ENCODE measurements at regions not wholly inside any gene's neighbourhood (a gene's known extent, or its start where the extent isn't known, plus 50 kb on each side); places are given as distances from the start of the nearest gene placed in this dataset.

- TF ChIP-seq, protein P1, sequence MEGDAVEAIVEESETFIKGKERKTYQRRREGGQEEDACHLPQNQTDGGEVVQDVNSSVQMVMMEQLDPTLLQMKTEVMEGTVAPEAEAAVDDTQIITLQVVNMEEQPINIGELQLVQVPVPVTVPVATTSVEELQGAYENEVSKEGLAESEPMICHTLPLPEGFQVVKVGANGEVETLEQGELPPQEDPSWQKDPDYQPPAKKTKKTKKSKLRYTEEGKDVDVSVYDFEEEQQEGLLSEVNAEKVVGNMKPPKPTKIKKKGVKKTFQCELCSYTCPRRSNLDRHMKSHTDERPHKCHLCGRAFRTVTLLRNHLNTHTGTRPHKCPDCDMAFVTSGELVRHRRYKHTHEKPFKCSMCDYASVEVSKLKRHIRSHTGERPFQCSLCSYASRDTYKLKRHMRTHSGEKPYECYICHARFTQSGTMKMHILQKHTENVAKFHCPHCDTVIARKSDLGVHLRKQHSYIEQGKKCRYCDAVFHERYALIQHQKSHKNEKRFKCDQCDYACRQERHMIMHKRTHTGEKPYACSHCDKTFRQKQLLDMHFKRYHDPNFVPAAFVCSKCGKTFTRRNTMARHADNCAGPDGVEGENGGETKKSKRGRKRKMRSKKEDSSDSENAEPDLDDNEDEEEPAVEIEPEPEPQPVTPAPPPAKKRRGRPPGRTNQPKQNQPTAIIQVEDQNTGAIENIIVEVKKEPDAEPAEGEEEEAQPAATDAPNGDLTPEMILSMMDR (IDR thresholded peaks at IDR 0.05), result no peak
- H3K4me3 ChIP-seq (ENCODE audit: low read depth, low read length), result no peak overlapping the region
- no peak overlapping the region for H3K9ac ChIP-seq
- H3K4me2 ChIP-seq (ENCODE audit: low read length), result no peak overlapping the region
- no peak overlapping the region for H2AFZ ChIP-seq
- H3K4me1 ChIP-seq, result no peaks in the 10 kb centered on the region
- no peaks in the 10 kb centered on the region for H3K79me2 ChIP-seq
- H3K9me3 ChIP-seq (ENCODE audit: control insufficient read depth, low read length), result no peaks in the 10 kb centered on the region
- H3K36me3 ChIP-seq (ENCODE audit: control insufficient read depth, insufficient read depth, low read length), result no peaks in the 10 kb centered on the region
- no peak overlapping the region for H3K27ac ChIP-seq
- H3K27me3 ChIP-seq (ENCODE audit: control insufficient read depth, insufficient read depth, low read length), result no peaks in the 10 kb centered on the region
Measured at GRCh38 chr3:94462931-94463330, 400.1 kb downstream of the NSUN3 start.

GRCh38 chr3:94472511-94472910, 409.6 kb downstream of the NSUN3 start:
- Histone ChIP-seq H3K4me1 (no peaks in the 10 kb centered on the region), H3K9me3 (ENCODE audit: control insufficient read depth, low read length) (no peaks in the 10 kb centered on the region), H3K4me3 (ENCODE audit: low read depth, low read length) (no peak overlapping the region), H3K4me2 (ENCODE audit: low read length) (no peak overlapping the region), H3K27ac (no peak overlapping the region), H3K79me2 (no peaks in the 10 kb centered on the region), H3K36me3 (ENCODE audit: control insufficient read depth, insufficient read depth, low read length) (no peaks in the 10 kb centered on the region), H2AFZ (no peak overlapping the region), H3K27me3 (ENCODE audit: control insufficient read depth, insufficient read depth, low read length) (no peaks in the 10 kb centered on the region), H3K9ac (no peak overlapping the region)
- TF ChIP-seq, protein P1 (IDR thresholded peaks at IDR 0.05), result no peak

GRCh38 chr3:94481226-94481898, 418.5 kb downstream of the NSUN3 start:
- no peak overlapping the region for H2AFZ ChIP-seq
- no peaks in the 10 kb centered on the region for H3K79me2 ChIP-seq
- H3K27me3 ChIP-seq (ENCODE audit: control insufficient read depth, insufficient read depth, low read length), result no peaks in the 10 kb centered on the region
- TF ChIP-seq, protein P1 (IDR thresholded peaks at IDR 0.05), result no peak
- no peak overlapping the region for H3K9ac ChIP-seq
- H3K27ac ChIP-seq, result no peak overlapping the region
- no peak overlapping the region for H3K4me2 ChIP-seq (ENCODE audit: low read length)
- no peaks in the 10 kb centered on the region for H3K36me3 ChIP-seq (ENCODE audit: control insufficient read depth, insufficient read depth, low read length)
- H3K4me1 ChIP-seq, result no peaks in the 10 kb centered on the region
- H3K9me3 ChIP-seq (ENCODE audit: control insufficient read depth, low read length), result no peaks in the 10 kb centered on the region
- H3K4me3 ChIP-seq (ENCODE audit: low read depth, low read length), result no peak overlapping the region

GRCh38 chr3:94482686-94483085, 419.8 kb downstream of the NSUN3 start:
- no peak overlapping the region for H2AFZ ChIP-seq
- TF ChIP-seq, protein P1 (IDR thresholded peaks at IDR 0.05), result no peak
- H3K4me3 ChIP-seq (ENCODE audit: low read depth, low read length), result no peak overlapping the region
- H3K4me1 ChIP-seq, result no peaks in the 10 kb centered on the region
- no peaks in the 10 kb centered on the region for H3K9me3 ChIP-seq (ENCODE audit: control insufficient read depth, low read length)
- H3K4me2 ChIP-seq (ENCODE audit: low read length), result no peak overlapping the region
- H3K27ac ChIP-seq, result no peak overlapping the region
- no peak overlapping the region for H3K9ac ChIP-seq
- no peaks in the 10 kb centered on the region for H3K36me3 ChIP-seq (ENCODE audit: control insufficient read depth, insufficient read depth, low read length)
- H3K27me3 ChIP-seq (ENCODE audit: control insufficient read depth, insufficient read depth, low read length), result no peaks in the 10 kb centered on the region
- H3K79me2 ChIP-seq, result no peaks in the 10 kb centered on the region

GRCh38 chr3:94483403-94483802, 420.5 kb downstream of the NSUN3 start:
- TF ChIP-seq, protein P1 (IDR thresholded peaks at IDR 0.05), result no peak
- H3K9ac ChIP-seq, result no peak overlapping the region
- no peaks in the 10 kb centered on the region for H3K9me3 ChIP-seq (ENCODE audit: control insufficient read depth, low read length)
- H2AFZ ChIP-seq, result no peak overlapping the region
- H3K4me1 ChIP-seq, result no peaks in the 10 kb centered on the region
- no peaks in the 10 kb centered on the region for H3K36me3 ChIP-seq (ENCODE audit: control insufficient read depth, insufficient read depth, low read length)
- no peaks in the 10 kb centered on the region for H3K27me3 ChIP-seq (ENCODE audit: control insufficient read depth, insufficient read depth, low read length)
- no peak overlapping the region for H3K4me2 ChIP-seq (ENCODE audit: low read length)
- H3K4me3 ChIP-seq (ENCODE audit: low read depth, low read length), result no peak overlapping the region
- no peak overlapping the region for H3K27ac ChIP-seq
- H3K79me2 ChIP-seq, result no peaks in the 10 kb centered on the region

All from parathyroid adenoma (tissue), 2 donors.